Mesendoderm (in vitro differentiated cells): ENCODE measurements at regions not wholly inside any gene's neighbourhood (a gene's known extent, or its start where the extent isn't known, plus 50 kb on each side); places are given as distances from the start of the nearest gene placed in this dataset.

Source experiments
- DNase-seq: peaks from one replicate; pipeline ENCODE4 v3.0.0; 2013
- H2AK5ac ChIP-seq: 2 replicates; pipeline ENCODE4 v1.6.1; 2013; ENCODE audit warnings: low read length, inconsistent platforms
- H2BK120ac ChIP-seq: 2 replicates; pipeline ENCODE4 v1.6.1; 2013; ENCODE audit warnings: low read depth, mild to moderate bottlenecking, low read length, moderate library complexity, mixed read lengths
- H2BK15ac ChIP-seq: replicated peaks from 2 replicates; pipeline ENCODE4 v1.6.1; 2013; ENCODE audit warnings: low read depth, mild to moderate bottlenecking, moderate library complexity
- H2BK5ac ChIP-seq: 2 replicates; pipeline ENCODE4 v1.6.1; 2013; ENCODE audit warnings: low read length, inconsistent platforms
- H3K18ac ChIP-seq: 2 replicates; pipeline ENCODE4 v1.6.1; 2013; ENCODE audit warnings: mild to moderate bottlenecking, low read length, mixed read lengths
- H3K23ac ChIP-seq: one replicate; pipeline ENCODE4 v1.6.1; 2013; ENCODE audit warnings: low read length
- H3K27ac ChIP-seq: 2 replicates; pipeline ENCODE4 v1.5.1; 2013; ENCODE audit warnings: low read depth, mild to moderate bottlenecking, inconsistent platforms, low read length, moderate library complexity
- H3K27me3 ChIP-seq: 2 replicates; pipeline ENCODE4 v1.6.1; 2013; ENCODE audit warnings: low read length, control low read depth, mild to moderate bottlenecking, inconsistent platforms; ENCODE audit not compliant: insufficient read depth, poor library complexity
- H3K36me3 ChIP-seq: 2 replicates; pipeline ENCODE4 v1.6.1; 2013; ENCODE audit warnings: low read length, inconsistent platforms; ENCODE audit not compliant: control insufficient read depth, insufficient read depth
- H3K4ac ChIP-seq: one replicate; pipeline ENCODE4 v1.6.1; 2013; ENCODE audit warnings: low read depth, mild to moderate bottlenecking, low read length, moderate library complexity
- H3K4me1 ChIP-seq: 2 replicates; pipeline ENCODE4 v1.6.1; 2013; ENCODE audit warnings: low read depth, low read length, inconsistent platforms; ENCODE audit not compliant: control insufficient read depth
- H3K4me2 ChIP-seq: 2 replicates; pipeline ENCODE4 v1.6.1; 2013; ENCODE audit warnings: low read length
- H3K4me3 ChIP-seq: 2 replicates; pipeline ENCODE4 v1.5.1; 2013; ENCODE audit warnings: mild to moderate bottlenecking, low read length
- H3K56ac ChIP-seq: one replicate; pipeline ENCODE4 v1.6.1; 2013; ENCODE audit warnings: low read length
- H3K79me1 ChIP-seq: 2 replicates; pipeline ENCODE4 v1.6.1; 2013; ENCODE audit warnings: low read length, inconsistent platforms
- H3K79me2 ChIP-seq: 2 replicates; pipeline ENCODE4 v1.6.1; 2013; ENCODE audit warnings: mild to moderate bottlenecking, low read length; ENCODE audit not compliant: control insufficient read depth, insufficient read depth
- H3K9ac ChIP-seq: 2 replicates; pipeline ENCODE4 v1.6.1; 2013; ENCODE audit warnings: low read length, inconsistent platforms
- H4K5ac ChIP-seq: one replicate; pipeline ENCODE4 v1.6.1; 2013; ENCODE audit warnings: low read length
- H4K8ac ChIP-seq: one replicate; pipeline ENCODE4 v1.6.1; 2013; ENCODE audit warnings: low read depth, mild to moderate bottlenecking, control low read depth, low read length, moderate library complexity
- WGBS: extraction: QIAGEN DNeasy Blood & Tissue Kit; methylation state at CpG from one replicate; pipeline ENCODE4 v1.1.7; 2013; ENCODE audit warnings: low lambda C conversion rate, missing lambda C conversion rate; ENCODE audit not compliant: insufficient coverage; ENCODE audit errors: extremely low coverage; 5-methylcytosine and 5-hydroxymethylcytosine counted together

- no peak overlapping the region for H3K4ac ChIP-seq
- no peak overlapping the region for H4K8ac ChIP-seq
- peak overlapping the region; percentile 3 for H2BK15ac ChIP-seq
- no peak overlapping the region for H2AK5ac ChIP-seq
- H3K36me3 ChIP-seq: no peaks in the 10 kb centered on the region
- H3K27me3 ChIP-seq: no peaks in the 10 kb centered on the region
- no CpG with 5 or more reads among the region's 9 CpGs for WGBS
- no peak overlapping the region for H3K56ac ChIP-seq
- H3K4me3 ChIP-seq: no peak overlapping the region
- peaks cover 5% of the 10 kb centered on the region for H3K4me1 ChIP-seq
- no peaks in the 10 kb centered on the region for H3K79me2 ChIP-seq
- no peak overlapping the region for H3K9ac ChIP-seq
- H3K4me2 ChIP-seq: no peak overlapping the region
- H3K23ac ChIP-seq: no peak overlapping the region
- no peaks in the 10 kb centered on the region for H3K79me1 ChIP-seq
- H3K27ac ChIP-seq: no peak overlapping the region
- H3K18ac ChIP-seq: peak overlapping the region; percentile 77
- no peak overlapping the region for H2BK5ac ChIP-seq
- DNase-seq: no peak
- H2BK120ac ChIP-seq: no peak overlapping the region
- no peak overlapping the region for H4K5ac ChIP-seq
Measured at GRCh38 chr12:105741786-105742566, 396.8 kb downstream of the NUAK1 start.

- Histone ChIP-seq H3K27me3 (no peaks in the 10 kb centered on the region), H3K79me1 (no peaks in the 10 kb centered on the region), H3K23ac (no peak overlapping the region), H3K79me2 (no peaks in the 10 kb centered on the region), H3K9ac (no peak overlapping the region), H4K8ac (no peak overlapping the region), H3K4me2 (no peak overlapping the region), H3K36me3 (no peaks in the 10 kb centered on the region), H4K5ac (no peak overlapping the region), H2BK15ac (no peak overlapping the region), H2BK5ac (no peak overlapping the region), H3K4ac (no peak overlapping the region), H3K18ac (peak overlapping the region; percentile 0), H3K4me3 (no peak overlapping the region), H3K4me1 (no peaks in the 10 kb centered on the region), H2AK5ac (no peak overlapping the region), H3K27ac (no peak overlapping the region), H3K56ac (no peak overlapping the region), H2BK120ac (no peak overlapping the region)
- DNase-seq: no peak
- no CpG with 5 or more reads among the region's 3 CpGs for whole genome bisulfite sequencing
Measured at GRCh38 chr12:105742567-105742874, 396.2 kb downstream of the NUAK1 start.

DNA sequence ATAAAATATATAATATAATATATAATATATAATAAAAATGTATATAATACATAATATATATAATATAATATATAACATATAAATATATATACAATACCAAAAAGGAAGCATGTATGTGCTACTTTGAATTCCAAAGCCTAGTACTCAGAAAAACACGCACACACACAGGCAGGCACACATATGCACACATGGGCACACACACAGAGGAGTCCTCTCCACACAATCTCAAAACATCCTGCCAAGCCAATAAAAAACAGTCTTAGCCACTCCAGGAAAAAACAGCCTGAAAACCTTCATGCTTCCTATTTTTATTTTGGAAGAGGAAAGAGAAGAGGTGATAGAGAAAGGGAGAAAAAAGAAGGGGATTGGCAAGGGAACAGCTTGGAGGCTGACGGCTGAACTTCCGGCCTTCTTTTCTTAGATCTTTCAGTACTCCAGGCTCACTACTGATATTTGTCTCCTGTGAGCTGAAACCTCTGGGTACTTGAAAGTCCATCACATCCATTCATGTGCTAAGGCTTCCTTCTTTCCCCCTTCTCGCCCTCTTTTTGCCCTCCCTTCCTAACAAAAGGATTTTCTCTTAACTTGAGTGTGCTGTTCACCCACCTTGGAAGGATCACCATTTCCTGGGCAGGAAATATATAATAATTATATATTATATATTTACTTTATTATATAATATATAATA, 394.2 kb downstream of the NUAK1 start:
- Histone ChIP-seq H3K79me1 (no peaks in the 10 kb centered on the region), H3K79me2 (no peaks in the 10 kb centered on the region), H3K9ac (no peak overlapping the region), H4K8ac (no peak overlapping the region), H3K18ac (no peak overlapping the region), H3K4me1 (no peaks in the 10 kb centered on the region), H3K56ac (no peak overlapping the region), H2BK120ac (no peak overlapping the region), H3K4me2 (no peak overlapping the region), H3K23ac (no peak overlapping the region), H4K5ac (no peak overlapping the region), H3K27me3 (no peaks in the 10 kb centered on the region), H2BK15ac (no peak overlapping the region), H2BK5ac (no peak overlapping the region), H3K4me3 (no peak overlapping the region), H3K36me3 (no peaks in the 10 kb centered on the region), H3K27ac (no peak overlapping the region), H3K4ac (no peak overlapping the region), H2AK5ac (no peak overlapping the region)
- WGBS: no CpG with 5 or more reads among the region's 4 CpGs
- DNase-seq: no peak

DNA sequence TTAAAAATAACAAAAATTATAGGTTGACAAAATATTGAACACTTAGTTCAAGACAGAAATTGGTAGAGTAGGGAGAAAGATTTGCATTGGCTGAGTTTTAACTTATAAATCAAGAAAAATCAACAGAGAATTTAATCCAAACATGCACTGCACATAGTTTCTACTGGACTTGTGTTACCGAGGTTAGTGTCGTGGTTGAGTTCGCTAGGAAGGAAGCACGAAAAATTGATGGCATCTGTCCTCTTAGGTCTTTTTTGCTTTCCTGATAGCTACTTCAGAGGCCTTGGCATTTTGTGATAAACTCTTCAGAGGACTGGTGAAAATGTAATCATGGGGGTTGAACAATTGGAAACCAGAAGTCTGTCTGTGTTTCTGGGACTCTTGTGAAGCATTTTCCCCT, 392.9 kb downstream of the NUAK1 start:
- no peak overlapping the region for H2AK5ac ChIP-seq
- H3K36me3 ChIP-seq: no peaks in the 10 kb centered on the region
- no peak overlapping the region for H3K4me2 ChIP-seq
- no peaks in the 10 kb centered on the region for H3K79me1 ChIP-seq
- no peak overlapping the region for H4K8ac ChIP-seq
- no peak overlapping the region for H2BK120ac ChIP-seq
- no peak overlapping the region for H3K9ac ChIP-seq
- H3K4me1 ChIP-seq: no peaks in the 10 kb centered on the region
- no peak overlapping the region for H3K23ac ChIP-seq
- no peak overlapping the region for H2BK5ac ChIP-seq
- H2BK15ac ChIP-seq: no peak overlapping the region
- no CpG with 5 or more reads among the region's 4 CpGs for WGBS
- no peak overlapping the region for H3K27ac ChIP-seq
- H3K79me2 ChIP-seq: no peaks in the 10 kb centered on the region
- H3K18ac ChIP-seq: no peak overlapping the region
- H3K27me3 ChIP-seq: no peaks in the 10 kb centered on the region
- no peak for DNase-seq
- no peak overlapping the region for H3K56ac ChIP-seq
- no peak overlapping the region for H4K5ac ChIP-seq
- H3K4me3 ChIP-seq: no peak overlapping the region
- H3K4ac ChIP-seq: no peak overlapping the region

GRCh38 chr12:105748806-105749600, 389.8 kb downstream of the NUAK1 start:
- H3K23ac ChIP-seq: peak overlapping the region; percentile 6
- no peak for DNase-seq
- no peaks in the 10 kb centered on the region for H3K79me2 ChIP-seq
- H2BK5ac ChIP-seq: no peak overlapping the region
- no peak overlapping the region for H4K5ac ChIP-seq
- H3K79me1 ChIP-seq: no peaks in the 10 kb centered on the region
- no peak overlapping the region for H3K27ac ChIP-seq
- H2BK15ac ChIP-seq: no peak overlapping the region
- H2AK5ac ChIP-seq: no peak overlapping the region
- no peaks in the 10 kb centered on the region for H3K4me1 ChIP-seq
- H3K56ac ChIP-seq: no peak overlapping the region
- H3K4me2 ChIP-seq: no peak overlapping the region
- no CpG with 5 or more reads among the region's 9 CpGs for WGBS
- no peak overlapping the region for H2BK120ac ChIP-seq
- no peak overlapping the region for H3K9ac ChIP-seq
- H3K36me3 ChIP-seq: no peaks in the 10 kb centered on the region
- H3K4me3 ChIP-seq: no peak overlapping the region
- H3K18ac ChIP-seq: no peak overlapping the region
- H4K8ac ChIP-seq: no peak overlapping the region
- no peaks in the 10 kb centered on the region for H3K27me3 ChIP-seq
- H3K4ac ChIP-seq: no peak overlapping the region
